DMS79 treated with DMSO at 0.1 percent for 48 hours (cell line): ENCODE measurements at regions not wholly inside any gene's neighbourhood (a gene's known extent, or its start where the extent isn't known, plus 50 kb on each side); places are given as distances from the start of the nearest gene placed in this dataset.
"Not testable (repeated sequence)": the region's sequence is repeated elsewhere in the genome, so short reads cannot be mapped to it uniquely, and the experiment has no call there.

Experiments
- DNase-seq: peaks from one replicate; lab custom pipeline; 2025; lab: John Stamatoyannopoulos, UW

GRCh38 chr6:98036344-98036923, 753.4 kb upstream of the MMS22L start:
- no peak for DNase-seq

- DNase-seq = no peak
Measured at GRCh38 chr6:98037571-98037970, 754.6 kb upstream of the MMS22L start.

GRCh38 chr6:98039443-98039842, 756.4 kb upstream of the MMS22L start:
- DNase-seq = no peak

GRCh38 chr6:98039904-98040607, 757.0 kb upstream of the MMS22L start:
- DNase-seq = no peak

GRCh38 chr6:98041056-98041455, 758.0 kb upstream of the MMS22L start:
- DNase-seq = no peak

- no peak for DNase-seq
Measured at GRCh38 chr6:98041921-98042320, 758.9 kb upstream of the MMS22L start.

DNA sequence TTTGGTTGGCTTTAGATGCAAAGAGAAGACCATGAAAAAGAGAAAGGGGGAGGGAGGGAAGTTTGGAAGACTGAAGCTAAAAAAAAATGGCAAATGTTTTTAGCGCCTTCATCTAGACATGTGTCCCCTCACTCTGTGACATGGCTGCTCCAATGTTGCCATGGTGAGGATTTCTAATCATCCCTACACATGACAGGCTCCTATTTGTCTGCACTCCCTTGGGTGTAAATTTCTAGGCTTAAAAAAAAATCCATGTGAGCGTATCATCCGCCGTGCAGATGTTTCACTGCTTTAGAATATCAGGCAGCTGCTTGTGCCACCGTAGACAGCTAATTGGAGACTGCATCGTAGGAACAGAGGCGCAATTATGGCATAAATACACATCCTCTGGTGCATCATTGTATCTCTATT, 761.1 kb upstream of the MMS22L start:
- no peak for DNase-seq

- no peak for DNase-seq
Measured at GRCh38 chr6:98044791-98045470, 761.9 kb upstream of the MMS22L start.

DNA sequence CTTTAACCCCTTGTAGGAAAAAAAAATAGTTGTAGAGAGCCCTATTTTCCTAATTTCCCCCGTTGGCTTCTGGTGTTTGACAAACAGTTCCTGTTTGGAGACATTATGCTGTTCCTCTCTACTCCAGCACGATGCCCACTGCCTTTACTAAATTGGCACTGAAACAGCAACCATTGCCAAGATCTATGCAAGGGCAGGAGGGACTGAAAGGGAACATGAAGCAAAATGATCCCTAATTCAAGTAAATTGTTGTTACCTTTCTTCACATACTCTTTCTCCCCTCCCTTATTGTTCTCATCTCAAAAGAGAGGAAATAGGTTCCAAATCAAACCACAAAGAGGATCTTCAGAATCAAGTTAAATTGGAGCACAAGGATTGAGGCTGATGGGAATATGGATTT, 764.1 kb upstream of the MMS22L start:
- no peak for DNase-seq

GRCh38 chr6:98047871-98048270, 764.9 kb upstream of the MMS22L start:
- DNase-seq = no peak

- no peak for DNase-seq
Measured at GRCh38 chr6:98054453-98054852, 771.4 kb upstream of the MMS22L start.

DNA sequence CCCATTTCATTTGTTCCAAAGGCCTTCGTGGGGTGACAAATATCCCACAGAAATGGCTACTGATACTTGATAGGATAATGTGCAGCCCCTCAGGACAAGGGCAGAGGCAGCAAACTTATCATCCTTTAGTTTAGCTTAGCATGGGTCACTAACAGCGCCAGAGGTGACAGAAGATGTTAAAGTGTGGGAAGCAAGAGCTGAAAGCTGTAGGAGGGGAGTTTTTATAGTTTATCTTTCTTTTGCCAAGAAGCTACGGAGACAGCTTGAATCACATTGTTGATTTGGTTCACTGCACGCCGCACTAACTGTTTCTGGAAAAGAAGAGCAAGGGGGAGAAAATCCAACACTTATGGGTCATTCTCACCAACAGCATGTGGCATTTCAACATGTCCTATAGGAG, 773.9 kb upstream of the MMS22L start:
- no peak for DNase-seq

DNA sequence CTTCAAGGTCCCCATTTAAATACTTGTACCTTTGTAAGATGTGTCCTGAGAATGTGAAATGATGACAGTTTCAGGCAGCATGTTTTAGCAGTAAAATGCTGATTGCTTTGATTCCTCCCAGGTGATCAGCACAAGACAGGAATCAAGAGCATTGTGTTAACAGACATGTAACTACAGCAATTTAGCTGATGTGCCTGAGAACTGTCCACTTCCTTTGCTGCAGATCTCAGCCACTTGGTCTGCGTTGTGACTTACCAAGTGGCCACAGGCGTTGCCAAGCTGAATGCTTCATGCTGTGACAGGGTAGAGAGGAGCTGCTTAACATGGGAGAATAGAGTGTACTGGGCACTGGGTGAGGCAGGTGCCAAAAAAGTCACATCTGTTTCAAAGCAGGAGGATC, 767.0 kb upstream of the POU3F2 start:
- no peak for DNase-seq

GRCh38 chr6:98088537-98088936, 745.8 kb upstream of the POU3F2 start:
- DNase-seq = not testable (repeated sequence)

DNA sequence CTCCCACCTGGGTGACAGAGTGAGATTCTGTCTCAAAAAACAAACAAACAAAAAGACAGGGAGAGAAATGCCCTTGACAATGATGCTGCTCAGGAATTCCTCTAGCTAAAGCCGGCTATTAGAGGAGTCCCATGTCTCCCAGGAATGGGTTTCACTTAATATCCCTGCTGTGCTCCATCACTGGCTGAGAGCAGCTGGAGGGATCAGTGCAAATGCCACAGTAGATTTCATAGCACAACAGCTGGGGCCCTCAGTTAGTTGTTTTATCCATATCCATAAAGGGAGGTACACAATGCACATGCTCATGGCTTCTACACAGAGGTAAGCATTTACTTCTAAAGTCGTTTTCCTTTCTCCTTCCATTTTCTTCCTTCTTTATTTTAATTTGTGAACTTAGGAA, 742.0 kb upstream of the POU3F2 start:
- no peak for DNase-seq

- DNase-seq = no peak
Measured at GRCh38 chr6:98094696-98095095, 739.7 kb upstream of the POU3F2 start.

DNA sequence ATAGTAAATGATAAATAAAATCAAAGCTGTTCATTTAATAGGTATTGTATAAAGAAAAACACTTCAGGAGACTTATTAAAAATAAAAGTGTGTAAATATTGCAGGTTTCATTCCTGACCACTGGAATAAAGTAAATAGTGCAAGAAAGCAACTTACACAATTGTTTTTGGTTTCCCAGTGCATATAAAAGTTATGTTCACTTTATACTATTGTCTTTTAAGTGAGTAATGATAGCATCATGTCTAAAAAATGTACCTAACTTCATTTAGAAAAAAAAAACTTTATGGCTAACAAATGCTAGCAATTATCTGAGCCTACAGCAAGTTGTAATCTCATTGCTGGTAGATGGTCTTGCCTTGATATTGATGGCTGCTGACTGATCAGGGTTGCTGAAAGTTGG, 726.6 kb upstream of the POU3F2 start:
- no peak for DNase-seq

- no peak for DNase-seq
Measured at GRCh38 chr6:98116455-98116854, 717.9 kb upstream of the POU3F2 start.

DNA sequence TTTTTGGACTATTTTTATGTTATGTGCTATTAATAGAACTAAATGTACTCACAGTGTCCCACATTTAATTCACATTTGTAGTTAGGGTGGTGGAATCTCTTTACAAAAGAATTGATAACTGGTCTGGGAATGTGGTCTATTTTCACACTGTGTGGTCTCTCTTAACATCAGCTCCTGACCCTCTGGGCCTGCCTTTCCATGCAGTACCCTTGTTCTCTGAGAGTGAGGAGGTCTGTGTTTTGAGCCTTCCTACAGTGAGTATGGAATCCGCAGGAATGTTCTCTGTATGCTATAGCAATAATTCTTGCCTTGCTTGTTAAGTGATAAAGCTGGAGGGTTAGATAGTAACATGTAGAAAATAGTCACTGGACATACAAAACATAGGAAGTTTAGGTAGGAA, 717.3 kb upstream of the POU3F2 start:
- no peak for DNase-seq

- DNase-seq = no peak
Measured at GRCh38 chr6:98118397-98119045, 715.9 kb upstream of the POU3F2 start.

DNA sequence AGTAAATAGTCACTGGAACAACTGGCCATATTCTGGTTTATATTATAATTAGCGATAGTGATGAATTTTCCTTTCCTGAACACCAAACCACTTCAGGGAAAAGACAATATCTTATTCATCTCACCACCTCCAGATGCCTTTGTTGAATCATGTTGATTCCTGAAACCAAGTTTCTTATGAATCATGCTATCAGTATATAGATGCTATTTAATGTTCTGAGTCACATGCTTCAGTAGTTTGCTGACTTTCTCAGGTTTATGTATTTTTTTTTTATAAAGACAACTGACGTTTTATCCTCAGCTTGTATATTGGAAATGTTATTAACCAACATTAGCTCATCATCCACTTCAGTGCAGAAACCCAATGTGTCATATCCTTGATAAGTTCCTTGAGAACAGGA, 710.2 kb upstream of the POU3F2 start:
- no peak for DNase-seq

- DNase-seq = no peak
Measured at GRCh38 chr6:98131290-98131990, 702.9 kb upstream of the POU3F2 start.
